ENCODE measurements at regions not wholly inside any gene's neighbourhood (a gene's known extent, or its start where the extent isn't known, plus 50 kb on each side); places are given as distances from the start of the nearest gene placed in this dataset.

DNA sequence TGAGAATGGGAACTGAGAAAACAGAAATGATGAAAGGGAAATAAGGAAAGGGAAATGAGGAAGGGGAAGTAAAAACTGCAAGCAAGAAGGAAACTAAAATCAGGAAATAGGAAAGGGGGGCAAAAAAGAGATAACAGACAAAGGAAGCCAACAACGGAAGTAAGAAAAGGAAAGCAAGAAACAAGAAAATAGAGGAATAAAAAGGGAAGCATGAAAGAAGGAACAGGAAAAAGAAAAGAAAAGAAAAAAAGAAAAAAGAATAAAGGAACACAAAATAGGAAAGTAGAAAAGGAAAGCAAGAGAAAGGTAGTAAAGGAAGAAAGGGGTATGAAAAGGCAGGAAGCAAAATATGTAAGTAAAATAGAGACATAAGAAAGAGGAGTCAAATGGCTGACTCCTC lies 241.2 kb upstream of the NCKAP5 start:
- DNase-seq = no peak

DNA sequence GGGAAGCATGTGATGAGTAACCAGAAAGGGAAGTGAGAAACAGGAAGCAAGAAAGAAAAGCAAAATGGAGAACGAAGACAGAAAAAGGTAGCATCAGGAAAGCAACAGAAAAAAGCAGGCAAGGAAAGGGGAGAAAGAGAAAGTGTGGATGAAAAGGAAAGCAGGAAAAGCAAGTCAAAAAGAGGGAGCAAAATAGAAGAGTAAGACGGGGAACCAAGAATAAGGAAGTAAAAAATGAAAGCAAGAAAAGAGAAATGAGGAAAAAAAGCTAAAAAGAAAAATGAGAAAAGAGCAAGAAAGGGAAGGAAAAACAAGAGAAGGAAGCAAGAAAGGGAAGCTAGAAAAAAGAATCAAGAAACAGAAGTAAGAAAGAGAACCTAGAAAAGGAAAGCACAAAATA lies 242.3 kb upstream of the NCKAP5 start:
- no peak for DNase-seq

DNA sequence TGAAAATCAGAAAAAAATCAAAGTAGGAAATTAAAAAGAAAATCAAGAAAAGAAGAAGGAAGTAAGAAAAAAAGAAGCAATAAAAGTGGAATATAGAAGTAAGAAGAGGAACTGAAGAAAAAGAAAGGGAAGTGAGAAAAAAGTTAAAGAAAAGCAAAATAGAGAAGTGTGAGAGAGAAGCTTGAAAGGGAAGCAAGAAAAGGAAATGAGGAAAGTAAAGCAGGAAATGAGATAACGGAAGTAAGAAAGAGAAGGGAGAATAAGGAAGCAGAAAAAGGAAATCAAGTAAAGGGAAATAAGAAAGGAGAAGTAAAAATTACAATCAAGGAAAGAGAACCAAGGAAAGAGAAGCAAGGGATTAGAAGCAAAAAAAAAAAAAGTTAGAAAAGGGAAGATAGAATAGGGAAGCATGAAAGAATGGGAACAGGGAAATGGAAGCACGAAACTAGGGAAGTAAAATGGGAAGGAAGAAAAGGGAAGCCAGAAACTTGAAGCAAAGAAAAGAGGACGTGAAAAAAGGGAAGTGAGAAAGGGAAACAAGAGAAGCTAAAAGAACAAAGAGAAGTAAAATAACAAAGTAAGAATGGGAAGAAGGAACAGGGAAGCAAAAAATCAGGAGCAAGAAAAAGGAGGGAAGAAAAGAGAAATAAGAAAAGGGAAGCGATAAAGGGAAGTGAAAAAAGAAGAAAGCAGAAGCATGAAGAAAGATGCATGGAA lies 243.3 kb upstream of the NCKAP5 start:
- no peak for DNase-seq

DNA sequence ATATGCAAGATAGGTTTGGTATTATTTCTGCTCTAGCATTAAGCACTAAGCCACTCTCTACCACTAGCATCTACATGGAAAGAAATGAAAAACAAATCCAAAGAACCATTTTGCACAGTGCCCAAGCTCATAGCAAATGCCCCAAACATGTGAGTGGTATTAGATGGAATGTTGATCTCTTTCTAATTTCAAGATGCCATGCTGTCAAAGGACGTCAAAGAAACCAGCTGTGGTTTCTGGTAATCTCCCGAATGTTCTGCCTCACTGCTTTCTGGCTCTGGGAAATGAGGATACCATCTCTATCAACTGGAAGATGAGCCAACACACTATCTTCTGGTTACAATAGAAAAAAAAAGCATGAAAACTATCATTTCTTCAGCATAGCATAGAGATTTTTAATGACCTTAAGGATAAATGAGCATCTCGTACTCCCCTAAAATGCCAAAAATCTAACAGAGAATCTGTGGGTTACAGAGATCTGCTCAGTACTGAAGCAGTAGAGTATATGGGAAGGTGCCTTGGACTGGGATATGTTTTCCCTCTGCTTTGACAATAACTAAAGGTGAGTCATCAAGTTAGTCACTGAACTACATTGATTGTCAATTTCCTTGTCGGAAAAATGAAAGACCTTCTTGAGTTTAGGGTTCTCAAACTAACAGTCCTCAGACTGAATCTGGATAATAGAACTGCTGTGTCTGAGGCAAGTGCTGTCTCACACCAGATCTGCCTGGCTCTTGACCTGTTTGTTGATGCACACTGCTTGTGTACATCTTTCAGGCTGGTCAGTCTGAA lies 244.8 kb upstream of the NCKAP5 start:
- DNase-seq = no peak

DNA sequence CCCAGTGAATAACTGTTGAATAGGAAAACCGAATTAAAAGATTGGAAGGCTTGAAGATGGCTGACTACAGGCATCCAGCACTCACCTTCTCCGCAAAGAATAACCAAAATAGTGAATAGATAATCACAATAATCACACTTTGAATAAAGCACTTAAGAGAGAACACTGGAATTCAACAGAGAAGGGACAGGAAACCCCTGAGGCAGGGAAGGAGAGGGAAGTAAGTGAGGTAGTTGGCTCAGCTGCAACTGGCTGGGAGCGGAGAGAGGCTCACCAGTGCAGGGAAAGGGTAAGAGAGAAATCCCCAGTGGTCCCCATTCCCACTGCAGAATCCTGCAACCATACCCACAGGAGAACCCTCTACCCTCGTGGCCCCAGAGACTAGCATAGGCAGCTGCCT lies 246.6 kb upstream of the NCKAP5 start:
- no peak for DNase-seq

DNA sequence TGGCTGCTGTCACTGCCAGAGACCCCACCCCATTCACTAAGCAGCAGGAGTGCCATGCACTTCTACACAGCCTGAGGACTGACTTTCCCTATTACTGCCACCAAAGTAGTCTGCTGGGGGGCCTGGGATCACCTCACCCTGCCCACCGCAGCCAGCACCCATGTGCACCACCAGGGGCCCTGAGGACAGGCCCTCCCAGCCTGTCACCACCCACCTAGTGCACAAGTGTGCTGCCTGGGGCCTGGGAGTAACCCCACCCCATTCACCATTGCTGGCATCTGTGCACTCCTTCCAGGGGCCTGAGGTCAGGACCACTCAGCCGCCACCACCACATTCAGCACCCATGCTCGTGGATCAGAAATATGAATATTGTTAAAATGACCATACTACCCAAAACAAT lies 247.8 kb upstream of the NCKAP5 start:
- no peak for DNase-seq

DNA sequence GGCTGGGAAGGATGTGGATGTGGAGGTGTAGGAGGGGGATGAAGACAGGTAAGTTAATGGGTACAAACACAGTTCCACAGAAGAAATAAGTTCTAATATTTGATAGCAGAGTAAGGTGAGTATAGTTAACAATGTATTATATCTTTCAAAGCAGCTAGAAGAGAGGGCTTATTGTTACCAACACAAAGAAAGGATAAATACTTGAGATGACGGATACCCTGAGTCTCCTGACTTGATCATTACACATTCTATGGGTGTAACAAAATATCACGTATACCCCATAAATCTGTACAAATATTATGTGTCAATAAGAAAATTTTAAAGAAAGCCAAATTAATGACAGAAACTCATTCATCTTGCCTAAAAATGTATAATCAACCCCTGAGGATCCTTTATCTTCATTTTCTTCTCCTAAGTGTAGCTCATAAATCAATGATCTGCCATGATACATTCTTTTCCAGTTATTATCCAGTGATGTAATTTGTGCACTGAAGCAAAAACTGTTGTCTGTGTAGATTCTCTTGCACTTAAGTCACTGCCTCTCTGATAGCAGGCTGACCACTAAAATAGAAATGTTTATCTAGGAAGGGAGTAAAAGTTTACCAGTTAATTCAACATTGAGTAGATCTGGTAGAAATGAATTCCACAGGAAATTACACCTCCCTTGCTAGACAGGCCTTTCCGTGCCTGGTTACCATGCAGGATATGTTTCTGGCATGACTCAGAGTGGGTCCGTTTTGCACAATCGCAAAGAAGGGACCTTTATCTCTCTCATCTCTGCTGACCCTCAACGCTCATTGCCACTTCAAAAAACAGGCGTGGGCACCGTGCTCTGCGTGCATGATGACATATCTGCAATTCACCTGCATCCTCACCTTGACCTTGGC lies 249.7 kb upstream of the NCKAP5 start:
- no peak for DNase-seq

DNA sequence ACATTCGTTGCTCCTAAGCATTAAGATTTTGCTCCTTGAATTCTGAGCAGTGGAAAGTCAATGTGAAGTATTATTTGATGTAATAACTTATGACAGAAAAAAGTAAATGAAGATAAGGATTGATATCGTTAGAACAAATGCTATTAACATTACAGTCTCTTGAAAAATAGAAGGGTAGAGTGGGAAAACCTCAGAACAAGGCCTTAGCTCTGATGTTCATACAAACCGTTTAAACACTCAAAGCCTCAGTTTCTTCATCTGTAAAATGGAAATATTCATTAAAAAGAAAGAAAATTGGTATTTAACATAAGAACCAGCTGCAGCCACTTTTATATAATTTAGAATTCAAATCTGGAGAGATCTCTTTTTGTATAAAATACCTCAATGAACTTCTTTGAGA lies 250.4 kb upstream of the NCKAP5 start:
- no peak for DNase-seq

DNA sequence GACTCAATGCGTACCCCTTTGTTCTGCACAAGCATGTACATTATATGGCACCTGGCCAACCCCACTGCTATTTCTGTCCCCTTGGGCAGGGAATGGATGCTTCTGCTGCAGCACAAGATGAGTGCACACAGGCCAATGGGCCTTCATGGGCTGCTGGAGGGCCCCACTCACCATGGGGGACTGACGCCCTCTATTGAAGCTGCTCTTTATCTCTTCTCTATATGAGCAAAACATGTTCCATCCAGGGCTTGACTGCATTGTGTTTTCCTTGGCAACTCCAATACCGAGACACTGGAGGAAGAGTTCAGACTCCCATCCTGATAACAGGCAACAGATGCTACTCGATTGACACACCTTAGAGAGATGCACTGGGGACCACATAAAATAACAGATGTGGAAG lies 251.6 kb upstream of the NCKAP5 start:
- DNase-seq = no peak

DNA sequence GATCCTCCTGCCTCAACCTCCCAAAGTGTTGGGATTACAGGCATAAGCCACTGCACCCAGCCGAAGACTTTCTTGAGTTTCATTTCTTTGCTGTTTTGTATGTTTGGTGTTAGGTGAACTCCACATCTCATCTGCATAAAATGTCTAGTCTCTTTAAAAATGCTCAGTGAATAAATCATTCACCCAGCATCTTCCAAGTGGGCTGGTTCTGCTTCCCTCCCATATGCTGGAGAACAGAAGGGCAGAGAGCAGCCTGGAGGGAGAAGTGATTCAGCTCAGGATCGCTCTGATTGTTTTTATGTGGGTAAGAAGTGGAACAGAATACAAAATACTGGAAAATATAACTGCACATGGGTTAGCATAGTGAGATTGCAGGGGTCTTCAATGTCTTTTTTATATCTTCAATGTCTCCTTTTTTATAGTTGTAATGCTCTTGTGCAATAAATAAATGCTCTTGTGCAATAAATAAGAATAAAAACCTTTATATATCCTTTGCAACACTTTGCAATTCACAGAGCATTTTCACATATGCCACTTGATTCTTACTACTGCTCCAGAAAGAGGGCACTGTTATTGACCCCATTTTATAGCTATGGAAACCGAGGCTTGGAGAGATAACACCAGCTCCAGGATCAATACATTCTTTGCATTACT lies 253.0 kb upstream of the NCKAP5 start:
- no peak for DNase-seq

DNA sequence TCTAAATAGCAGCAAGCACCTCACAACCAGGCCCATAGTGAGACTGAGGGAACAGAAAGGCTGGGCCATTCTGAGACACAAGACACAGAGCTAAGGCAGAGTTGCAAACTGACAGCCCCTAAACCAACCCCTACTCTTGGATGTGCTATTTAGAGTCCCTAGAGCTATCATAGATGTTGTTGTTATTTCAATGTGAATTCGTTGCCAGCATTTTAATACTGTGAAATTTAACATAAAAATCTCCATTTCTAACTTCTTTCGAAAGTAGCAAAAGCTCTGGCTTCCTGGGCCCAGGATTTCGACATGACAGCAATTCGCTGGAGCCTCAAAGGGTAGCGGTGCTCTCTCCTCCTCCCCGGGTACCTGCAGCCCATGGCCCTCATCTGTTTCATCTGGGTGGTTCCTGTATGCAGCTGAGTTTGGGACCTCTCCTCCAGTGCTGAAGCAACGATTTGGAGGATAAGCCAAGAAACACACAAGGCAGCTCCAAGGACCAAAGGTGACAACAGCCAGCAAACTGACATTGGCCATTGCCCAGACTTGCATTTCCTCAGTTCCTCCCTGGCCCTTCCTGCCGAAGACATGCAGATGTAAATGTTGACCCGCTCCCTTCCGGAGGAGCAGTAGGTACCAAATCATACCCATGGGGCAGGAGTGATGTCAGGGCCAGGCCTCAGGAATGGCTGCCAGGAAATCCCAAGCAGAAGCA lies 254.4 kb upstream of the NCKAP5 start:
- no peak for DNase-seq

DNA sequence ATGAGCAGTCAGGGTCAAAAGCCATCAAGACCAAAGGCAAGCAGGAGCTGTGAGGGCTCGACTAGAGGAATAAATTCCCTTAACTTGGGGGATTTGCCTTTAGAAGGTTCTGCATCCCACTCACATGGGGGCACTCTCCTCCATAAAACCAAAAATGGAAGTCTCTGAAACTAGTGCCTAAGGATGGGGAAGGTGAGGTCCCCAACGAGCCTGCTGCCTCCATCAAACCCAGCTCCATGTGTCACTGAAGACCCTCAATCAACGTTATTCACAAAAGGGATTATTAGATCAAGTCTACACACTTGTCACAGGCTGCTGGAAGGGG lies 254.9 kb upstream of the NCKAP5 start:
- no peak for DNase-seq

DNA sequence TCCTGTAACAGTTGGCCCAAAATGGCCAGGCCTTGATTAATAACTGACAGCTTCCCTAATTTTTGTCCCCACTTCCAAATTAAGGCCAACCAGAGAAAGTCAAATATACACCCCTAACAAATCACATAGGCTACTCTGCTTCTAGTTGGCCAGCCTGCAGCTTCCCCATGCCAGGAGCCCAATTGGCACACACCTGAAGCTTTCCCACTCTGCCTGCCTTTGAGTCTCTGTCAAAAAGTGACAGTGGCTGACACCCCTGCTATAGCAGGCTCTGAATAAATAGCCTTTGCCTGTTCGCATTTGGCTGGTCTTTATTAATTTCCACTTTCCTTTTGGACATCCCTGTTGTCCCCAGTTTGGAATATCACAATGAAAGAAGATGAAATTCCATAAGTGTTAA lies 256.6 kb upstream of the NCKAP5 start:
- no peak for DNase-seq

DNA sequence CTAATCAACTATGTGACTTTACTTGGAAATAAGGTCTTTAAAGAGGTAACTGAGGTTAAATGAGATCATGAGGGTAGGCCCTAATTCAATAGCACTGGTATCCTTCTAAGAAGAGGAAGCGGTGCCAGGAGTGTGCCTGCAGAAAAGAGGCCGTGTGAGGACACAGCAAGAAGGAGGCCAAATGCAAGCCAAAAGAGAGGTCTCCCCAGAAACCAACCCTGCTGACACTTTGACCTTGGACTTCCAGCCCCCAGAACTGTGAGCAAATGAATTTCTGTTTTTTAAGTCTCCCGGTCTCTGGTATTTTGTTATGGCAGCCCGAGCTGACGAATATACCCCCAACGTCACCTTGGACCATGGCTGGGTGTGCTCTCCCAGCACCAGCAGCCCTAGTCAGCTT lies 257.5 kb upstream of the NCKAP5 start:
- DNase-seq = no peak

DNA sequence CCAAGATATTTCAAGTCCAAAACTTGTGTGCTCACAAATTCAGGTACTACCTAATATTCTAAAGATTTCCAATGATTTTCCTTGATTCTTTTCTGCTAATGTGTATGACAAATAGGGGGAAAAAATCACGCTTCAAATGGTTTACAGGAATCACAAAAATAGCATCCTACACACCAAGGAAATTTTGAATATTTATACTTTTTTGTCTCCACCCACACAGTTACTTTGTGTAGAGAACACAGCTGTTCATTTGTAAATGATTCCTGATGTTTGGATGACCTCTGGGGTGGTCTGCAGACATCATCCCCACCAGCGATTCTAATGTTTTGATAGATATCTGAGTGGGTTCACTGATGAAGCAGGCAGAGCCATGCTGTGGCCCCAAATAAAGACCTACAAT lies 260.6 kb upstream of the NCKAP5 start:
- no peak for DNase-seq

DNA sequence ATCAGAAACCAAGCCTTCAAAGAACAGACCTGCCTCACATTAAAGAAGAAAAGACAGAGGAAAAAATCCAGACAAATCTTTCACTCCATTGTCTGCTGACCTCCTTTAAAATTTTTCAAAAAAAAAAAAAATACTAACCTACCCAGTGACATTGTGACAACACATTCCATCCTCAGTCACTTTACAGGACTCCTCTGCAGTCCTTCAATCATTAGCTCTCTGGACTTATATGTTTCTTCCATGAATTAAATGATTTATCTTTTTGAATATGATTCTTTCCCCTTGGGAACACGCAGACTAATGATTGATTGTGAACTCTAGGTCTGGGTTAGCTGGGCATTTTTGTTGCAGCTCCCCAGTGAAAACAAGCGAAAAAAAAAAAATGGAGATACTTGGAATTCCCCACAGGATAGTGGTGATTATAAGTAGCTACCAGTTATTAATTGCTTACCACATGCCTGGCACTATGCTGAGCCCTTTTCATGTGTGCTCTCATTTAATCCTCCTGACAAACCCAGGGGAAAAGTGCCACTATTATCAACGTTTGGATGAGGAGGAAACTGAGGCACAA lies 261.3 kb upstream of the NCKAP5 start:
- DNase-seq = no peak

DNA sequence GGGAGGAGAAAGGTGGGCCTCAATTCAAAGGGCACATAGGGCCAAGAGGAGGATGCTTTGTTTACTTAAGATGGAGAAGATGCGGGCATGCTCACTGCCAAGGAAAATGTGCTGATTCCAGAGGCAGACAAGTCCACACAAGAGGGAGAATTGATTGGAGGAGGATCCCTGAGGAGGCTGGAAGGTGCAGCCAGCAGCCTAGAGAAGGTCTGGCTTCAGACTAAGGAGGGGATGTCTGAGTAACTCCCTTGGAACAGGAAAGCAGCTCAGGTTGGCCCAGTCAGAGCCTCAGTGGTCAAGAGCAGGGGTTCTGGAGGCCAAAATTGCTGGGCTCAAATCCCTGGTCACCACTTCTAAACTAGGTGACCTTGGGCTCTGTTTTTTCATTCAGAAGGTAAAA lies 265.5 kb upstream of the NCKAP5 start:
- DNase-seq = no peak

DNA sequence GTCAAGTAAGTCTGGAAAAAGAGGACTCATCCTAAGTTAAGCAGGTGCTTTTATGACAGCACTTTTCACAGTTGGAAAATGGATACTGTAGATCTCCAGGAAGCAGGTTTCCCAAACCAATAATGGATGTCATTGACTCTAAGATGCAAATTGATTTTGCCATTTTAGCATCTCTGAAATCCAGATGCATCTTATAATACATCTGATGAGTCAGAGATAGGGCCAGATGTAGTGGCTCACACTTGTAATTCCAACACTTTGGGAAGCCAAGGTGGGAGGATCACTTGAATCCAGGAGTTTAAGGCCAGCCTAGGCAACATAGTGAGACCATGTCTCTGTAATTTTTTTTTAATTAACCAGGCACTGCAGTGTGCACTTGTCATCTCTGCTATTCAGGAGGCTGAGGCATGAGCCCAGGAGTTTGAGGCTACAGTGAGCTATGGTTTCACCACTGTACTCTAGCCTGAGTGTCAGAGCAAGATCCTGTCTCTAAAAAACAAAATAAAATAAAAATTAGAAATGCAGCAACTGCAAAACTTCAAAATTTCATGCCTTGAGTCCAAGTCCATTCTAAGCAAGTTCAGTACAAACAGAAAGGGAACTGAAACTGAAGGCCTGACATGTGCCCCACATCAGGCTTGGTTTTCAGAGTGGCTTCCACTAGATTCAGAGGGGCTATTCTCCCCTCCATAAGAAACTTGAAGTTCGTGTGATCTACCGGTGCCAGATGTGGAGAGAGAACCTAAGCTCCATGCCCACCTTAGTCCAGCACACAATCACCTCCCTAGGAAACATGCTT lies 267.8 kb upstream of the NCKAP5 start:
- no peak for DNase-seq

DNA sequence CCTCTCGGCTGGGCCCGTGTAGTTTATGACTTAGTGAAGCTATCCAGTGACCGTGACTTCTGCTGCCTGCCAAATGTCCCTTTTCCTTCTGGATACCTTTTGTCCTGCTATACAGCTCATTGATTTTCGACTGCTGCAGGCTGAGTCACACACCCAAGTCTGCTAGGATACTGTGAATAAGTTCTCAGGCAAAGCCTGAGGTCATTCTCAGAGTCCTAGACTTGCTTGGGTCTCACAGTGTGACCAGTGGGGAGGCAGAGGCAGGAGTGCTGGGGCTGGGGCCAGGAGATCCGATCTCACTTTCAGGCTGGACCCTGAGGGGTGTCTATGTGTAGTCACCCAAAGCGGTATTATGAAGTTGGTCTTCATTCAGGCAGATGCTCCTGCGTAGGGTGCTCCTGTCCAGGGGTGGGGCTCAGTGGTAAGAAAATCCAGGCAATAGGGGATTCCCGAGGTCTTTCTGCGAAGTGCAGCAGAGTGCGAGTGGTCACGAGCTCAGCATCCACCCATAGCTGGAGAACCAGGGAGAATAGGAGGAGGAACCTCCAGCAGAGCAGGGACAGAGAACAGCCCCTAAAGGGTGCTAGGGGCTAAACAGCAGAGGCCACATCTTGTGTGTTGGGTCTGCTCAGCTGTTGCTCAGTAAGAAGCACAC lies 268.6 kb upstream of the NCKAP5 start:
- DNase-seq = no peak
